ENCODE measurements at regions not wholly inside any gene's neighbourhood (a gene's known extent, or its start where the extent isn't known, plus 50 kb on each side); places are given as distances from the start of the nearest gene placed in this dataset.

DNA sequence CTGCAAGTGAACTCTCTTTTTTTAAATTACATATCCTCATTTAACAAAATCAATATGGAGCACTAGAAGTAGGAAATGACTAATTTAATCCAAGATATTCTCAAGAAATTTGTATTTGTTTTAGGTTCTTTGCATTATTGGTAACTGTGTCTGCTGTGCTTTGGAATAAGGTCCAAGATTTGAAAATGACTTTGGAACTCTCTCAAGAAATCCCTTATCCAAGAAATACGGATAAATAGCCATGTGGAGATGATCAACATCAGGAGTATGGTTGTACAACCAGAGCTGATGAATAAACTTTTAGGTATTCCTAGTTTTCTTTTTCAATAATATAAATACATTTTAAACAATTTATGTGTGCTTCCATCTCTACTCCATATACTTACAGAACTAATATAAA, 279.9 kb upstream of the SEMA3C start (continued):
- TF ChIP-seq, protein P1, sequence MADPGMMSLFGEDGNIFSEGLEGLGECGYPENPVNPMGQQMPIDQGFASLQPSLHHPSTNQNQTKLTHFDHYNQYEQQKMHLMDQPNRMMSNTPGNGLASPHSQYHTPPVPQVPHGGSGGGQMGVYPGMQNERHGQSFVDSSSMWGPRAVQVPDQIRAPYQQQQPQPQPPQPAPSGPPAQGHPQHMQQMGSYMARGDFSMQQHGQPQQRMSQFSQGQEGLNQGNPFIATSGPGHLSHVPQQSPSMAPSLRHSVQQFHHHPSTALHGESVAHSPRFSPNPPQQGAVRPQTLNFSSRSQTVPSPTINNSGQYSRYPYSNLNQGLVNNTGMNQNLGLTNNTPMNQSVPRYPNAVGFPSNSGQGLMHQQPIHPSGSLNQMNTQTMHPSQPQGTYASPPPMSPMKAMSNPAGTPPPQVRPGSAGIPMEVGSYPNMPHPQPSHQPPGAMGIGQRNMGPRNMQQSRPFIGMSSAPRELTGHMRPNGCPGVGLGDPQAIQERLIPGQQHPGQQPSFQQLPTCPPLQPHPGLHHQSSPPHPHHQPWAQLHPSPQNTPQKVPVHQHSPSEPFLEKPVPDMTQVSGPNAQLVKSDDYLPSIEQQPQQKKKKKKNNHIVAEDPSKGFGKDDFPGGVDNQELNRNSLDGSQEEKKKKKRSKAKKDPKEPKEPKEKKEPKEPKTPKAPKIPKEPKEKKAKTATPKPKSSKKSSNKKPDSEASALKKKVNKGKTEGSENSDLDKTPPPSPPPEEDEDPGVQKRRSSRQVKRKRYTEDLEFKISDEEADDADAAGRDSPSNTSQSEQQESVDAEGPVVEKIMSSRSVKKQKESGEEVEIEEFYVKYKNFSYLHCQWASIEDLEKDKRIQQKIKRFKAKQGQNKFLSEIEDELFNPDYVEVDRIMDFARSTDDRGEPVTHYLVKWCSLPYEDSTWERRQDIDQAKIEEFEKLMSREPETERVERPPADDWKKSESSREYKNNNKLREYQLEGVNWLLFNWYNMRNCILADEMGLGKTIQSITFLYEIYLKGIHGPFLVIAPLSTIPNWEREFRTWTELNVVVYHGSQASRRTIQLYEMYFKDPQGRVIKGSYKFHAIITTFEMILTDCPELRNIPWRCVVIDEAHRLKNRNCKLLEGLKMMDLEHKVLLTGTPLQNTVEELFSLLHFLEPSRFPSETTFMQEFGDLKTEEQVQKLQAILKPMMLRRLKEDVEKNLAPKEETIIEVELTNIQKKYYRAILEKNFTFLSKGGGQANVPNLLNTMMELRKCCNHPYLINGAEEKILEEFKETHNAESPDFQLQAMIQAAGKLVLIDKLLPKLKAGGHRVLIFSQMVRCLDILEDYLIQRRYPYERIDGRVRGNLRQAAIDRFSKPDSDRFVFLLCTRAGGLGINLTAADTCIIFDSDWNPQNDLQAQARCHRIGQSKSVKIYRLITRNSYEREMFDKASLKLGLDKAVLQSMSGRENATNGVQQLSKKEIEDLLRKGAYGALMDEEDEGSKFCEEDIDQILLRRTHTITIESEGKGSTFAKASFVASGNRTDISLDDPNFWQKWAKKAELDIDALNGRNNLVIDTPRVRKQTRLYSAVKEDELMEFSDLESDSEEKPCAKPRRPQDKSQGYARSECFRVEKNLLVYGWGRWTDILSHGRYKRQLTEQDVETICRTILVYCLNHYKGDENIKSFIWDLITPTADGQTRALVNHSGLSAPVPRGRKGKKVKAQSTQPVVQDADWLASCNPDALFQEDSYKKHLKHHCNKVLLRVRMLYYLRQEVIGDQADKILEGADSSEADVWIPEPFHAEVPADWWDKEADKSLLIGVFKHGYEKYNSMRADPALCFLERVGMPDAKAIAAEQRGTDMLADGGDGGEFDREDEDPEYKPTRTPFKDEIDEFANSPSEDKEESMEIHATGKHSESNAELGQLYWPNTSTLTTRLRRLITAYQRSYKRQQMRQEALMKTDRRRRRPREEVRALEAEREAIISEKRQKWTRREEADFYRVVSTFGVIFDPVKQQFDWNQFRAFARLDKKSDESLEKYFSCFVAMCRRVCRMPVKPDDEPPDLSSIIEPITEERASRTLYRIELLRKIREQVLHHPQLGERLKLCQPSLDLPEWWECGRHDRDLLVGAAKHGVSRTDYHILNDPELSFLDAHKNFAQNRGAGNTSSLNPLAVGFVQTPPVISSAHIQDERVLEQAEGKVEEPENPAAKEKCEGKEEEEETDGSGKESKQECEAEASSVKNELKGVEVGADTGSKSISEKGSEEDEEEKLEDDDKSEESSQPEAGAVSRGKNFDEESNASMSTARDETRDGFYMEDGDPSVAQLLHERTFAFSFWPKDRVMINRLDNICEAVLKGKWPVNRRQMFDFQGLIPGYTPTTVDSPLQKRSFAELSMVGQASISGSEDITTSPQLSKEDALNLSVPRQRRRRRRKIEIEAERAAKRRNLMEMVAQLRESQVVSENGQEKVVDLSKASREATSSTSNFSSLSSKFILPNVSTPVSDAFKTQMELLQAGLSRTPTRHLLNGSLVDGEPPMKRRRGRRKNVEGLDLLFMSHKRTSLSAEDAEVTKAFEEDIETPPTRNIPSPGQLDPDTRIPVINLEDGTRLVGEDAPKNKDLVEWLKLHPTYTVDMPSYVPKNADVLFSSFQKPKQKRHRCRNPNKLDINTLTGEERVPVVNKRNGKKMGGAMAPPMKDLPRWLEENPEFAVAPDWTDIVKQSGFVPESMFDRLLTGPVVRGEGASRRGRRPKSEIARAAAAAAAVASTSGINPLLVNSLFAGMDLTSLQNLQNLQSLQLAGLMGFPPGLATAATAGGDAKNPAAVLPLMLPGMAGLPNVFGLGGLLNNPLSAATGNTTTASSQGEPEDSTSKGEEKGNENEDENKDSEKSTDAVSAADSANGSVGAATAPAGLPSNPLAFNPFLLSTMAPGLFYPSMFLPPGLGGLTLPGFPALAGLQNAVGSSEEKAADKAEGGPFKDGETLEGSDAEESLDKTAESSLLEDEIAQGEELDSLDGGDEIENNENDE (IDR thresholded peaks at IDR 0.05; ENCODE audit: insufficient replicate concordance, low read length): no peak
- TF ChIP-seq JUN (IDR thresholded peaks at IDR 0.05; ENCODE audit: low read depth, low read length): no peak
- TF ChIP-seq CBX5 (IDR thresholded peaks at IDR 0.05; ENCODE audit: low read depth, low read length): no peak
- no peak for TF ChIP-seq CHD2 (IDR thresholded peaks at IDR 0.05; ENCODE audit: low read length)
- TF ChIP-seq TEAD4 (IDR thresholded peaks at IDR 0.05; ENCODE audit: low read depth, low read length): no peak
- no peak for TF ChIP-seq BACH1 (IDR thresholded peaks at IDR 0.05; ENCODE audit: low read length)
- TF ChIP-seq ZNF274 (IDR thresholded peaks at IDR 0.05; ENCODE audit: borderline replicate concordance, extremely low read depth, low read length): no peak
- TF ChIP-seq CTBP2 (IDR thresholded peaks at IDR 0.05; ENCODE audit: borderline replicate concordance, insufficient read depth, insufficient read length, low read length): no peak
- no peak for TF ChIP-seq CEBPB (IDR thresholded peaks at IDR 0.05; ENCODE audit: low read depth, low read length)
- TF ChIP-seq SRF (IDR thresholded peaks at IDR 0.05; ENCODE audit: low read depth, low read length): no peak
- TF ChIP-seq KDM5A (IDR thresholded peaks at IDR 0.05; ENCODE audit: low read length): no peak
